Endothelial cell (in vitro differentiated cells): ENCODE measurements at regions not wholly inside any gene's neighbourhood (a gene's known extent, or its start where the extent isn't known, plus 50 kb on each side); places are given as distances from the start of the nearest gene placed in this dataset.
"Not testable (repeated sequence)": the region's sequence is repeated elsewhere in the genome, so short reads cannot be mapped to it uniquely, and the experiment has no call there.

Source experiments
- DNase-seq: peaks from one replicate; pipeline ENCODE4 v3.0.0; 2021; ENCODE audit warnings: low spot score
- H3K27ac Mint-ChIP-seq: one replicate; pipeline ENCODE4 v1.8.0; 2021; ENCODE audit warnings: mixed read lengths, inconsistent platforms; ENCODE audit not compliant: unreplicated experiment
- H3K27me3 Mint-ChIP-seq: one replicate; pipeline ENCODE4 v1.8.0; 2021; ENCODE audit warnings: mild to moderate bottlenecking, moderate library complexity, mixed read lengths, inconsistent platforms; ENCODE audit not compliant: unreplicated experiment
- H3K36me3 Mint-ChIP-seq: one replicate; pipeline ENCODE4 v1.8.0; 2021; ENCODE audit warnings: mild to moderate bottlenecking, low read depth, mixed read lengths, inconsistent platforms; ENCODE audit not compliant: unreplicated experiment
- H3K4me1 Mint-ChIP-seq: one replicate; pipeline ENCODE4 v1.8.0; 2021; ENCODE audit warnings: mild to moderate bottlenecking, mixed read lengths, inconsistent platforms; ENCODE audit not compliant: unreplicated experiment
- H3K4me3 Mint-ChIP-seq: one replicate; pipeline ENCODE4 v1.8.0; 2021; ENCODE audit warnings: mild to moderate bottlenecking, mixed read lengths, inconsistent platforms; ENCODE audit not compliant: unreplicated experiment
- H3K9me3 Mint-ChIP-seq: one replicate; pipeline ENCODE4 v1.8.0; 2021; ENCODE audit warnings: mixed read lengths, inconsistent platforms; ENCODE audit not compliant: unreplicated experiment
- CTCF ChIP-seq: fragments of 200-600 bp; sonication (generic); IDR thresholded peaks from one replicate; pipeline ENCODE4 v1.5.0; 2021; ENCODE audit warnings: antibody characterized with exemption; ENCODE audit not compliant: unreplicated experiment

- no peaks in the 10 kb centered on the region for H3K27me3 Mint-ChIP-seq
- no peak for TF ChIP-seq CTCF
- DNase-seq: no peak
- H3K36me3 Mint-ChIP-seq: no peaks in the 10 kb centered on the region
- H3K4me3 Mint-ChIP-seq: no peak overlapping the region
- H3K9me3 Mint-ChIP-seq: no peaks in the 10 kb centered on the region
- H3K4me1 Mint-ChIP-seq: no peaks in the 10 kb centered on the region
- H3K27ac Mint-ChIP-seq: no peak overlapping the region
Observed at GRCh38 chr3:165603196-165603595, 234.0 kb downstream of the BCHE start.

- not testable (repeated sequence) for DNase-seq, H3K9me3 Mint-ChIP-seq, H3K27ac Mint-ChIP-seq, H3K36me3 Mint-ChIP-seq, H3K4me1 Mint-ChIP-seq, H3K4me3 Mint-ChIP-seq, H3K27me3 Mint-ChIP-seq
Observed at GRCh38 chr3:165572566-165572965, 264.7 kb downstream of the BCHE start.

GRCh38 chr3:165568907-165569462, 268.2 kb downstream of the BCHE start:
- no peak for DNase-seq
- Mint-ChIP-seq H3K4me3 (no peak overlapping the region), H3K36me3 (no peaks in the 10 kb centered on the region), H3K9me3 (no peaks in the 10 kb centered on the region), H3K27ac (no peak overlapping the region), H3K27me3 (no peaks in the 10 kb centered on the region), H3K4me1 (peaks cover 4% of the 10 kb centered on the region)
- TF ChIP-seq CTCF: no peak

GRCh38 chr3:165555785-165556184, 281.4 kb downstream of the BCHE start:
- Mint-ChIP-seq H3K36me3 (no peaks in the 10 kb centered on the region), H3K27ac (no peak overlapping the region), H3K27me3 (peaks cover 1% of the 10 kb centered on the region), H3K9me3 (no peaks in the 10 kb centered on the region), H3K4me1 (no peaks in the 10 kb centered on the region), H3K4me3 (no peak overlapping the region)
- no peak for TF ChIP-seq CTCF
- no peak for DNase-seq

- Mint-ChIP-seq H3K4me1 (no peaks in the 10 kb centered on the region), H3K4me3 (no peak overlapping the region)
Observed at GRCh38 chr3:165553371-165553770, 283.9 kb downstream of the BCHE start.

More at GRCh38 chr3:165553371-165553770, 283.9 kb downstream of the BCHE start:
- no peak overlapping the region for H3K27ac Mint-ChIP-seq
- no peak for TF ChIP-seq CTCF
- H3K36me3 Mint-ChIP-seq: no peaks in the 10 kb centered on the region
- no peaks in the 10 kb centered on the region for H3K9me3 Mint-ChIP-seq
- peaks cover 2% of the 10 kb centered on the region for H3K27me3 Mint-ChIP-seq
- DNase-seq: no peak
